Right kidney (tissue), 1 donor: ENCODE measurements at regions not wholly inside any gene's neighbourhood (a gene's known extent, or its start where the extent isn't known, plus 50 kb on each side); places are given as distances from the start of the nearest gene placed in this dataset.
"Not testable (repeated sequence)": the region's sequence is repeated elsewhere in the genome, so short reads cannot be mapped to it uniquely, and the experiment has no call there.

ENCODE experiments used
- DNase-seq: peaks from one replicate; pipeline ENCODE4 v3.0.0-alpha.2; 2016

GRCh38 chr6:91881791-91882190, 1294.9 kb upstream of the MAP3K7 start:
- DNase-seq, result not testable (repeated sequence)

DNA sequence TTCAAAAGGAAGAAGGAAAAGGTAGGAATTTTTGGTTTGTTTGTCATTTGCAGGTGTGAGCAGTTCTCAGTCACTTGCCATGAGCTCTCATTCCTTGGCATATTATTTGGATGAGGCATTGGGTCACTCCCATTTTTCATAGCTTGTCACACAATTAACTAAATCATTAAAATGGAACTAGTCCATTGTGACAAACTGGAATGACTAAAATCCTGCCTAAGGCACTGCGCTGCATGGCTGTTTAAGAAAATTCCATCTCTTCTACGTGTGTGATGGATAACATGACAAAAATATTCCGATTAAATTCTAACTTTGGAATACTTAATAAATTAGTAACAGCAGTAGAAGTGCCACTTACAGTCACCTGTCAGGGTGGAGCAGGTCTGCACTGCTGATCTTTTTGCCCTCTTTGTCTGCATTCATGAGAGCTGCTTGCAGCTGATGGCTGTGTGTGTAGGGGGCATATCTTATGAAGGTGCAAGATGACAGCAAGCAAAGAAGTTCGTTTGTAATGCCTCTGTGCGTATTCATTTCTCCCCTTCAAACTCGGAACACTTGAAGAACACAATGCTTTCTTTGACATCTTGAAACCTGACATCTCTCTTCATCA, 1292.6 kb upstream of the MAP3K7 start:
- DNase-seq, result no peak

- DNase-seq, result no peak
Observed at GRCh38 chr6:91877994-91878393, 1291.1 kb upstream of the MAP3K7 start.

DNA sequence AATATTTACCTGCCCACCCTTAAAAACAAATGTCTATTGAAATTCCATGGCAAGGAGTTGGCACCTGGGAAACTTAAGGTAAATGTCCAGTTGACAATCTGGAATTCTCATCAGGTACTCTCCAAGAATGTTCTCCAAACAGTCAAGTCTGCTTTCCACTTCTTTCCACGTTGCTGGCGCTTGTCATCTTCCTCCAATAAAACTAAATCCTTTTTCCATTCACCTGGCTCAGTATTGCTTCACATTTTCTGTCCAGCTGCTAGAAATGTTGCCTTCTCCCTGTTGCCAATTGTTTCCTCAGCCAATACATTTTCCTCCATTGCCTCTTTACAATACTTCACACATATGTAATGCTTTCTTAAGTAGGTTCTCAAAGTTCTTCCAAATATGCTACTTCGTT, 1288.1 kb upstream of the MAP3K7 start:
- DNase-seq, result no peak

DNA sequence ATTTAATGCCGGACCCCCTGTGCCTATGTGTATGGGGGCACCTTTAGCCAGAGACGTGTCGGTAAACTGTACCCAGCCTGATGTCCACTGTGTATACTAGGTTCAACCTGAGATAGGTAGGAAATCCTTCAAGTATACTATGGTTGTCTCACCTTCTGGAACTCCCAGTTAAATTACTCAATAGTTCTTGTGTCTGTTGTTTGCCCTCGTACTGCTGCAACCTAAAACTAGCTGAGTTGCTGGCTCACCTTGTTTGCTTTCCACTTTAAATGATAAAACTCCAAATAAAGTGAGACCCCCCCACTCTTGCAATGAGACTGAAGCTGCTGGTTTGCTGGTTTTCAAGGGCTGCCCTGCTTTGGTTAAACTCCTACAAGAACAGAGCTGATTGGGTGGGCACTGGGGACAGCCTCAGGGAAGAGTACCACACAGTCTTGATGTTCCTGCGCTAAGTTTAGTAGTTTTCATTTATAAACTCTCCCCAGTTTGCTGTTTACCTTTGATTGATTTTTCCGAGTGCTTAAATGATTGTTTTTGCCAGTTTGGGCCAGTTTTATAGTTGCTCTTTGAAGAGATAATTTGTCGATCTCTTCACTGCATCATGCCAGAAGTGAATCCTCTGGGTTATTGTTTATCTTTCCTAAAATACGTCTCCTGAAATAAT, 1281.8 kb upstream of the MAP3K7 start:
- DNase-seq, result no peak

GRCh38 chr6:91865889-91866288, 1279.0 kb upstream of the MAP3K7 start:
- no peak for DNase-seq

GRCh38 chr6:91864911-91865310, 1278.0 kb upstream of the MAP3K7 start:
- no peak for DNase-seq

GRCh38 chr6:91860541-91861335, 1273.9 kb upstream of the MAP3K7 start:
- no peak for DNase-seq

GRCh38 chr6:91852252-91852651, 1265.4 kb upstream of the MAP3K7 start:
- no peak for DNase-seq

- no peak for DNase-seq
Observed at GRCh38 chr6:91834813-91835212, 1247.9 kb upstream of the MAP3K7 start.

- no peak for DNase-seq
Observed at GRCh38 chr6:91827151-91827550, 1240.3 kb upstream of the MAP3K7 start.

DNA sequence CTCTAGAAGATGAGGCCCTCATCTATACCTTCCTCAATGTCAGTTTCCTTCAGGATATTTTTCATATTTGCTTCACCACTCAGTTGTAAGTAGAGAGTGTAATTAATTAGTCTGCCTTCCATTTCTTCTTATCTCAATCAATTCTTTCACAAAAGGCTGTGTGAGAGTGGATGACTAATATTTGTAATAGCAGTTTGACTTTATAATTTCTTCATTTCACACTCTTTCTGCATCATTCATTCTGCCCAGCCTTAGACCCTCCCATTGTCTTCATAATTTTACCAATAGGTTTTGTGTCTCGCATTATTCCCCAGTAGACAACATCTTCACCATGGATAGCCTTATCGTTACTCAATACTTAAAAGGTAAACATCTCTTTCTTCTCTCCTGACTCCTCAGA, 1239.3 kb upstream of the MAP3K7 start:
- DNase-seq, result no peak

GRCh38 chr6:91824331-91824730, 1237.5 kb upstream of the MAP3K7 start:
- no peak for DNase-seq

- no peak for DNase-seq
Observed at GRCh38 chr6:91822581-91822980, 1235.7 kb upstream of the MAP3K7 start.

- no peak for DNase-seq
Observed at GRCh38 chr6:91816335-91816734, 1229.5 kb upstream of the MAP3K7 start.

DNA sequence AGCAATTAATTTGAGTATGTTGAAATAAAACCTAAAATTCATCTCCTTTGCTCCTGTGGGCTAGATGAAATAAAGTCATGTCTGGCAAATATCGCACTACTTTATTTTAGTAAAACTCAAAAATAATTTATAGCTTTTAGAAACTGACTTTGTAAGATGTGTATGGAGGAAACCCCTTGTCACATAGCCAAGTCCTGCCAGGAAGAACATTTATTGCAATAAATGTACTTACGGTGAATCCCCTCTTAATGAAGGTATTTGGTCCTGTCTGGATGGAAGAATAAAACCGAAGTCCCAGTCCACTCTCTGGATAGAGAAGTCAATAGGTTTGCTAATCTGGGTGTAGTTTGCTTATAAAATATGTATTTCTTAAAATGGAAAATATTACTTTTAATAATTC, 1226.8 kb upstream of the MAP3K7 start:
- DNase-seq, result no peak

DNA sequence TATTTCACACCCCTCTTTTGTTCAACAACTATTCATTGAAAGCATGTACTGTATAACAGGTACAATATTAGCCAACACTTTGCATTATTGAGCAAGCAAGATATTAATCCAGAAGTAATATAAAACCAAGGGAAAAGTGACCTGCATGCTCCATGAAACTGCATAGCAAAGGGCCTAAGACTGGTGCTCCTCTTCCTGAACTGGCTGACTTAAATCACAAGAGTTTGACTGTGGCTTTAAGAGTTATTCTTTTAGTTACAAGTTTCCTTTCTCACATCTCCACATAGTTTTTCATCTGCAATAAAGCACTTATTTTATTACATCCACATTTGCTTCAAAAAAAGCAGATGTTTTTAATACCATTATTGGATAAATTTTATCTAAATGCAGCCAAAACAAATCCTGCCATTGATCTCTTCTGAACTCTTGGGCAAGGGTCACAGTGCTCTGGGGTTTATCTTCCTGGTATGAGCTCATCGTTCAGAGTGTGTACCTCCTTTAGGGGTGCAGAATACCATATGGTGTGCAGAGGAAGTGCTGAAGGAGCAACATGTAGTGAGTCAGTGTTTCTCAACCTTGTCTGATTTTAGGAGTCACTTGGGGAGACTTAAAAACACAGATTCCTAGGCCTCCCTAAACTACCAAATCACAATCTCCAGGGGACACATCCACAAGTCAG, 1225.9 kb upstream of the MAP3K7 start:
- DNase-seq, result no peak

GRCh38 chr6:91804981-91805380, 1218.1 kb upstream of the MAP3K7 start:
- DNase-seq, result no peak

GRCh38 chr6:91802431-91802830, 1215.6 kb upstream of the MAP3K7 start:
- no peak for DNase-seq

DNA sequence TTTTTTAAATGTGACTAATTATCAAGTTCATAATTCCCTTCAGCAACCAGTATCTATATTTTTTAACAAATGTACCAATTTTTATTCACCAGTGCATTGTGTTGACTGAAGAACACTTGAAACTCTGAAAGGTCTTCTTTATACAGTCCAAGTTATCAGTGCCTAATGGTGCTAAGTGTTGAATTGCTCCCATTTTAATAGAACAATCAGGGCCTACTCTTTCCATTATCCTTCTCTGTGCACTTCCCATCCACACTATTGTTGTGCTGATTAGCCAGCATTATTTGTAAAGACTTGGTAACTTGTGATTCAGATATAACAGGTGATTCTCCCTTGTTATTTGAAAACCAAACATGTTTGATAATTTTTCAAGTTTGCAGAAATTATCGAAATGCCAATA, 1209.7 kb upstream of the MAP3K7 start:
- DNase-seq, result no peak

GRCh38 chr6:91788501-91788900, 1201.6 kb upstream of the MAP3K7 start:
- DNase-seq, result no peak

DNA sequence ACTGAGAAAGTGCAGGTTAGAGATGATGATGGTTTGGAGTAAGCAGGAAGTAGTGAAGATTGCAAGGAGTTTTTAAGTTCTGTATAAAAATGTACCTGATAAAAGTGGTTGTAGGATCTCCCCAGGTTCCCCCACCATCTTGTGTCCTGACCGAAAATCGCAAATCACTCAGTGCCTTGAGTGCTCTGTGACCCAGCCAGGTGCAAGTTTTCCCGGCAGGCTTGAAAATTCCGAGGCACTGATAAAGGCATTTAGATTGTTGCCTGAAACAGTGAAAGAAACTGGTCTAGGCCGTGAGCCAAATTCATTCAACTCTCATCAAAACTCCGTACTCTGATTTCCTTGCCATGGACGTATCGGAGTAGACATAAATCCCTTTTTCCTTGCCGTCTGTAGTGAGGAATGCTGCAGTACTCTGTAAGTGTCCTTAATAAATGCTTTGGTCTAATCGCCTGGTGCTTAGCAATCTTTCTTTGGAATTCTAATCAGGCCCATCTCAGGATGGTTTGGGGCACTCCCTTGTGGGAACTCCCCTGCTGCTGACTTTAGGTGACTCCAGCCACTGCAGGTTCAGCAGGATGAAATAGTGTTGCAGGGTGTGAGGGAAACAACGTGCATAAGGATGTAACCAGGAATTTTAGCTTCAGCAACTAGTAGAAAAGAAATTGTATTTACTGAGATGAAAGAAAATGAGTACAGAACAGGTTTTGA, 1199.8 kb upstream of the MAP3K7 start:
- no peak for DNase-seq
